Body of pancreas (tissue), 4 donors: ENCODE measurements at regions not wholly inside any gene's neighbourhood (a gene's known extent, or its start where the extent isn't known, plus 50 kb on each side); places are given as distances from the start of the nearest gene placed in this dataset.

Source experiments
- ATAC-seq: fragments of 150-250 bp; one replicate; pipeline ENCODE4 v1.9.1; 2016
- DNase-seq, 4 donors: peaks; one replicate each; pipeline ENCODE4 v3.0.0-alpha.2; 2019
- H3K27ac ChIP-seq, 4 donors: fragments of 200-600 bp; sonication (generic); 1 replicate in 3 of 4; 2 replicates in 1 of 4; pipeline versions ENCODE4 v1.5.1 to v1.6.1; 2016 to 2019; ENCODE audit warnings: mild to moderate bottlenecking in 1 of 4, mixed read lengths in 1 of 4, moderate library complexity in 1 of 4
- H3K27me3 ChIP-seq, 2 donors: fragments of 200-600 bp; sonication (generic); one replicate each; pipeline ENCODE4 v1.6.0; 2016; ENCODE audit warnings: mild to moderate bottlenecking in 1 of 2
- H3K36me3 ChIP-seq, 2 donors: fragments of 200-600 bp; sonication (generic); replicated peaks in 1 of 2; 2 replicates each; pipeline ENCODE4 v1.5.1; 2016; ENCODE audit warnings: low read depth in 2 of 2; ENCODE audit not compliant: insufficient read depth in 1 of 2
- H3K4me1 ChIP-seq: fragments of 200-600 bp; sonication (generic); one replicate; pipeline ENCODE4 v1.6.0; 2016
- H3K4me3 ChIP-seq, 2 donors: fragments of 200-600 bp; sonication (generic); 1 replicate in 1 of 2; 2 replicates in 1 of 2; pipeline ENCODE4 v1.5.1; 2016 to 2019
- H3K9me3 ChIP-seq, 3 donors: fragments of 200-600 bp; sonication (generic); 1 replicate in 2 of 3; 2 replicates in 1 of 3; pipeline ENCODE4 v1.5.1; 2016
- CTCF ChIP-seq, 7 experiments: fragments of 450-650 bp in 4 of 7; fragments of 200-600 bp in 3 of 7; sonication (generic) in 3 of 7; IDR thresholded peaks; one replicate each; pipeline ENCODE4 v1.5.1; 2016 to 2019; ENCODE audit warnings: antibody characterized with exemption in 7 of 7
- POLR2A ChIP-seq, 3 donors: fragments of 450-650 bp; IDR thresholded peaks; one replicate each; pipeline ENCODE4 v1.6.1; 2016; ENCODE audit warnings: antibody characterized with exemption in 3 of 3, mild to moderate bottlenecking in 2 of 3
- WGBS, 2 donors: methylation state at CpG; one replicate each; pipeline ENCODE4 v1.1.5; 2017; 5-methylcytosine and 5-hydroxymethylcytosine counted together
- intact Hi-C: fragments of 100-400 bp; cut with DNase I; formaldehyde crosslinking; loops from one replicate; pipeline ENCODE4 v1.15.1; 2023

GRCh38 chr10:89144836-89145235 lies 62.3 kb downstream of the CH25H start:
- intact Hi-C loops = no loop called here
- WGBS, 2 donors = 60 to 66% methylated on average over 4 of the region's 4 CpGs

GRCh38 chr10:89142590-89142989 lies 64.5 kb downstream of the CH25H start:
- Histone ChIP-seq H3K4me3 (no peak overlapping the region), H3K36me3 (no peaks in the 10 kb centered on the region), H3K4me1 (no peaks in the 10 kb centered on the region), H3K27me3 (no peaks in the 10 kb centered on the region), H3K9me3 (no peaks in the 10 kb centered on the region), H3K27ac (no peak overlapping the region)
- 69 to 76% methylated on average over 2 of the region's 2 CpGs for WGBS, 2 donors
- DNase-seq (no peak), ATAC-seq (no peak)
- intact Hi-C loops = no loop called here
- TF ChIP-seq CTCF (IDR thresholded peaks at IDR 0.05) (no peak), POLR2A (IDR thresholded peaks at IDR 0.05) (no peak)

More at GRCh38 chr10:89144836-89145235, 62.3 kb downstream of the CH25H start:
- DNase-seq = no peak
- Histone ChIP-seq H3K27me3 (no peaks in the 10 kb centered on the region), H3K27ac (no peak overlapping the region), H3K9me3 (no peaks in the 10 kb centered on the region), H3K4me1 (no peaks in the 10 kb centered on the region), H3K4me3 (no peak overlapping the region), H3K36me3 (no peaks in the 10 kb centered on the region)
- TF ChIP-seq POLR2A (IDR thresholded peaks at IDR 0.05) (no peak), CTCF (IDR thresholded peaks at IDR 0.05) (no peak)
- no peak for ATAC-seq

- Histone ChIP-seq H3K36me3 (no peaks in the 10 kb centered on the region), H3K27ac (no peak overlapping the region), H3K9me3 (no peaks in the 10 kb centered on the region), H3K4me1 (no peaks in the 10 kb centered on the region), H3K27me3 (no peaks in the 10 kb centered on the region), H3K4me3 (no peak overlapping the region)
- ATAC-seq (no peak), DNase-seq (no peak)
- 74 to 88% methylated on average over 1 of the region's 1 CpG for whole genome bisulfite sequencing, 2 donors
- intact Hi-C loops = no loop called here
- TF ChIP-seq POLR2A (IDR thresholded peaks at IDR 0.05) (no peak), CTCF (IDR thresholded peaks at IDR 0.05) (no peak)
Observed at GRCh38 chr10:89138755-89139490, 68.2 kb downstream of the CH25H start.

GRCh38 chr10:89134963-89135362 lies 72.2 kb downstream of the CH25H start:
- intact Hi-C loops = no loop called here
- no peaks in the 10 kb centered on the region for H3K9me3 ChIP-seq
- no peak for DNase-seq
- no peak overlapping the region for H3K27ac ChIP-seq
- H3K4me1 ChIP-seq = no peaks in the 10 kb centered on the region
- H3K4me3 ChIP-seq = no peak overlapping the region
- no peaks in the 10 kb centered on the region for H3K36me3 ChIP-seq
- no peaks in the 10 kb centered on the region for H3K27me3 ChIP-seq
- TF ChIP-seq POLR2A (IDR thresholded peaks at IDR 0.05) (no peak), CTCF (IDR thresholded peaks at IDR 0.05) (no peak)
- no peak for ATAC-seq

- no peak overlapping the region for H3K4me3 ChIP-seq
- no peak overlapping the region for H3K27ac ChIP-seq
- no peak for TF ChIP-seq CTCF (IDR thresholded peaks at IDR 0.05)
- TF ChIP-seq POLR2A (IDR thresholded peaks at IDR 0.05) = no peak
- no peaks in the 10 kb centered on the region for H3K4me1 ChIP-seq
- WGBS, 2 donors = 71 to 90% methylated on average over 4 of the region's 4 CpGs
- no peaks in the 10 kb centered on the region for H3K36me3 ChIP-seq
- no peak for ATAC-seq
- intact Hi-C loops = no loop called here
- H3K9me3 ChIP-seq = no peaks in the 10 kb centered on the region
- peak in 3 of 4 donors; percentile 6 to 67 (median 11) for DNase-seq
- H3K27me3 ChIP-seq = no peaks in the 10 kb centered on the region
Observed at GRCh38 chr10:89129911-89130310, 77.2 kb downstream of the CH25H start.
